Caco-2 (cell line): ENCODE measurements at regions not wholly inside any gene's neighbourhood (a gene's known extent, or its start where the extent isn't known, plus 50 kb on each side); places are given as distances from the start of the nearest gene placed in this dataset.

Experiments used
- BruUV-seq: library from RNA; stranded (reverse); fragments of 400-500 nt; replicated peaks from 2 replicates; lab custom pipeline; 2021; lab: Mats Ljungman, UMichigan
- CTCF ChIA-PET: fragments of 300-600 bp; sonication (Branson Sonifier 250); formaldehyde crosslinking; loops from one replicate; lab custom pipeline; 2022; ENCODE audit warnings: antibody characterized with exemption; lab: Charles Lee
- POLR2A ChIA-PET: fragments of 300-600 bp; sonication (Branson Sonifier 250); formaldehyde crosslinking; loops from one replicate; lab custom pipeline; 2022; ENCODE audit warnings: antibody characterized with exemption; lab: Charles Lee
- DNase-seq, 2 experiments: peaks; one replicate each; pipeline versions ENCODE4 v3.0.0 to v3.0.0-alpha.2; 2020 to 2022
- H3K27me3 ChIP-seq: replicated peaks from 2 replicates; pipeline ENCODE4 v1.6.0; 2011; ENCODE audit warnings: low read length; ENCODE audit not compliant: control insufficient read depth, insufficient read depth
- H3K36me3 ChIP-seq: 2 replicates; pipeline ENCODE4 v1.5.1; 2011; ENCODE audit warnings: low read length; ENCODE audit not compliant: control insufficient read depth, insufficient read depth
- H3K4me1 ChIP-seq: fragments of 250-450 bp; sonication (Bioruptor Pico); 2 replicates; pipeline ENCODE4 v1.5.1; 2020; ENCODE audit warnings: mild to moderate bottlenecking
- H3K4me3 ChIP-seq: 2 replicates; pipeline ENCODE4 v1.5.1; 2011; ENCODE audit warnings: low read depth, mild to moderate bottlenecking, control low read depth, low read length
- H3K9me3 ChIP-seq: fragments of 250-450 bp; sonication (Bioruptor Pico); 2 replicates; pipeline ENCODE4 v1.5.1; 2020; ENCODE audit warnings: mild to moderate bottlenecking, moderate library complexity
- H3K27ac Mint-ChIP-seq: one replicate; pipeline ENCODE4 v1.8.0; 2022; ENCODE audit warnings: mixed read lengths; ENCODE audit not compliant: unreplicated experiment
- H3K27me3 Mint-ChIP-seq: one replicate; pipeline ENCODE4 v1.8.0; 2022; ENCODE audit warnings: mixed read lengths; ENCODE audit not compliant: insufficient read depth, unreplicated experiment
- H3K36me3 Mint-ChIP-seq: one replicate; pipeline ENCODE4 v1.8.0; 2022; ENCODE audit warnings: mild to moderate bottlenecking, mixed read lengths; ENCODE audit not compliant: insufficient read depth, unreplicated experiment
- H3K4me1 Mint-ChIP-seq: one replicate; pipeline ENCODE4 v1.8.0; 2022; ENCODE audit warnings: low read depth, mixed read lengths; ENCODE audit not compliant: unreplicated experiment
- H3K4me3 Mint-ChIP-seq: one replicate; pipeline ENCODE4 v1.8.0; 2022; ENCODE audit warnings: mild to moderate bottlenecking, moderate library complexity, mixed read lengths; ENCODE audit not compliant: unreplicated experiment
- H3K9me3 Mint-ChIP-seq: one replicate; pipeline ENCODE4 v1.8.0; 2022; ENCODE audit warnings: mixed read lengths; ENCODE audit not compliant: unreplicated experiment
- intact Hi-C: fragments of 100-400 bp; cut with micrococcal nuclease; formaldehyde crosslinking; loops from one replicate; pipeline ENCODE4 v1.10.0; 2022; ENCODE audit not compliant: unreplicated experiment
- TF ChIP-seq, protein P1 (sequence below), 2 experiments: fragments of 200-600 bp in 1 of 2; IDR thresholded peaks; 1 replicate in 1 of 2; 2 replicates in 1 of 2; pipeline versions ENCODE4 v1.5.1 to v1.8.0; 2011 to 2022; ENCODE audit warnings: antibody characterized with exemption in 1 of 2, control low read depth in 1 of 2, inconsistent platforms in 1 of 2, low read depth in 1 of 2, low read length in 1 of 2, mild to moderate bottlenecking in 1 of 2, moderate library complexity in 1 of 2; ENCODE audit not compliant: insufficient read depth in 1 of 2, severe bottlenecking in 1 of 2, unreplicated experiment in 1 of 2

DNA sequence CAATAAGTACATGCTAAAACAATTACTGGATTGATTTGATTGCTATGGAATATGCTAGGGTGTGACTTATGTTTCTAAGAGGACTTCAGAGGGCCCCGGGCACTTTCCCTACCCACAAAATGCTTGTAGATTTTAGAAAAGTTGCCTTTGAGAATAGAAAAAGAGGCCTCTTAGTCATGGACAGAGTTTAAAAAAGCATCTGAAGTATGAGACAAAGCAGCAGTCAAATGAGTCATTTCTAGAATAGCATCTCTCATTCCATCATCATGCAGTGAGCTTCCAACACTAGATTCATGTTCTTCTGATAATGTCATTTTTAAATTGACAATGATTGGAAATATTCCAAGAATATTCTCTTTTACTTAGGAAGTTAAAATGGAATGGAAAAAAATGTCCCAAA, 675.1 kb upstream of the PCDH15 start:
- DNase-seq, result no peak
- Histone ChIP-seq H3K4me3 (no peak overlapping the region), H3K36me3 (no peaks in the 10 kb centered on the region), H3K4me1 (no peaks in the 10 kb centered on the region), H3K9me3 (no peaks in the 10 kb centered on the region; the same call in 1 of the 2 replicates), H3K27me3 (no peaks in the 10 kb centered on the region)
- intact Hi-C loops, result no loop called here
- no TSS peak for BruUV-seq
- CTCF ChIA-PET, result no interaction called here
- no peak overlapping the region for H3K4me3 Mint-ChIP-seq
- TF ChIP-seq, protein P1, sequence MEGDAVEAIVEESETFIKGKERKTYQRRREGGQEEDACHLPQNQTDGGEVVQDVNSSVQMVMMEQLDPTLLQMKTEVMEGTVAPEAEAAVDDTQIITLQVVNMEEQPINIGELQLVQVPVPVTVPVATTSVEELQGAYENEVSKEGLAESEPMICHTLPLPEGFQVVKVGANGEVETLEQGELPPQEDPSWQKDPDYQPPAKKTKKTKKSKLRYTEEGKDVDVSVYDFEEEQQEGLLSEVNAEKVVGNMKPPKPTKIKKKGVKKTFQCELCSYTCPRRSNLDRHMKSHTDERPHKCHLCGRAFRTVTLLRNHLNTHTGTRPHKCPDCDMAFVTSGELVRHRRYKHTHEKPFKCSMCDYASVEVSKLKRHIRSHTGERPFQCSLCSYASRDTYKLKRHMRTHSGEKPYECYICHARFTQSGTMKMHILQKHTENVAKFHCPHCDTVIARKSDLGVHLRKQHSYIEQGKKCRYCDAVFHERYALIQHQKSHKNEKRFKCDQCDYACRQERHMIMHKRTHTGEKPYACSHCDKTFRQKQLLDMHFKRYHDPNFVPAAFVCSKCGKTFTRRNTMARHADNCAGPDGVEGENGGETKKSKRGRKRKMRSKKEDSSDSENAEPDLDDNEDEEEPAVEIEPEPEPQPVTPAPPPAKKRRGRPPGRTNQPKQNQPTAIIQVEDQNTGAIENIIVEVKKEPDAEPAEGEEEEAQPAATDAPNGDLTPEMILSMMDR (IDR thresholded peaks at IDR 0.05; ENCODE audit: insufficient read depth in 1 of 2, low read depth in 1 of 2, low read length in 1 of 2, severe bottlenecking in 1 of 2, unreplicated experiment in 1 of 2), result no peak
- no peaks in the 10 kb centered on the region for H3K27me3 Mint-ChIP-seq
- no peak overlapping the region for H3K27ac Mint-ChIP-seq
- no peaks in the 10 kb centered on the region for H3K4me1 Mint-ChIP-seq
- no peaks in the 10 kb centered on the region for H3K36me3 Mint-ChIP-seq
- peaks cover 4% of the 10 kb centered on the region for H3K9me3 Mint-ChIP-seq
- POLR2A ChIA-PET, result no interaction called here

DNA sequence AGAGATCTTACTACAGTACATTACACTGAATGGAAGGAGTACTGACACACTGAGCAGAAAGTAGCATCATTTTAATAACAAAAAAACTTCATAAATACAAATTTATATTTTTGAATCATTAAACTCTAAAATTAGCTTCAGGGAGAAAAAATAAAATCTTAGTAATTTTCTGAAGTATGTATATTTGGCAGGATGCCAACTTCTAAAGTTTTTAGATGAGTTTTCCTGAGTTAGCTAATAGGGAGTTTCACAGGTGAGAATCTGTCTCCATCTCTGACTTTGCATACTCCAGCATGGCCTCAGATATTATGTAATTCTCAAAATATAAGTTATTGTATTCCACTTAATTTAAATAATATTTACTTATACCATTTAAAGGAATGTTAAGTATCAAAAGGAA, 673.2 kb upstream of the PCDH15 start:
- CTCF ChIA-PET, result no interaction called here

DNA sequence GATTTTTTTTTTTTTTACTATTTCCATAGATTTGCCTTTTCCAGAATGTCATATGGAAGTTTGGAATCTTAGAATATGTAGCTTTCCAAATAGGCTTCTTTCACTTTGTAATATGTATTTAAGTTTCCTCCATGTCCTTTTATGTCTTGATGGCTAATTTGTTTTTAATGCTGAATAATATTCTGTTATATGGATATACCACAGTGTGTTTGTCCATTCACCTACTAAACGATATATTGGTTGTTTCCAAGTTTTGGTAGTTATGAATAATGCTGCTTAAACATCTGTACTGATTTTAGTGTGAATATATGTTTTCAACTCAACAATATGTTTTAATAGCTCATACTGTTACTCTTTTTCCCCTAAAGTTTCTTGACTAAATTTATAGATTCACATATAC, 669.8 kb upstream of the PCDH15 start:
- ChIA-PET CTCF (no interaction called here), POLR2A (no interaction called here)
- DNase-seq, result no peak
- no peaks in the 10 kb centered on the region for H3K9me3 Mint-ChIP-seq
- Histone ChIP-seq H3K4me3 (no peak overlapping the region), H3K9me3 (no peaks in the 10 kb centered on the region), H3K4me1 (no peaks in the 10 kb centered on the region), H3K36me3 (no peaks in the 10 kb centered on the region), H3K27me3 (no peaks in the 10 kb centered on the region)
- no peaks in the 10 kb centered on the region for H3K4me1 Mint-ChIP-seq
- no peak overlapping the region for H3K4me3 Mint-ChIP-seq
- no peaks in the 10 kb centered on the region for H3K27me3 Mint-ChIP-seq
- TF ChIP-seq, protein P1 (IDR thresholded peaks at IDR 0.05; ENCODE audit: insufficient read depth in 1 of 2, low read depth in 1 of 2, low read length in 1 of 2, severe bottlenecking in 1 of 2, unreplicated experiment in 1 of 2), result no peak
- H3K27ac Mint-ChIP-seq, result no peak overlapping the region
- intact Hi-C loops, result no loop called here
- no peaks in the 10 kb centered on the region for H3K36me3 Mint-ChIP-seq
- no TSS peak for BruUV-seq

More for the DNA sequence above, 673.2 kb upstream of the PCDH15 start:
- TF ChIP-seq, protein P1 (IDR thresholded peaks at IDR 0.05; ENCODE audit: insufficient read depth in 1 of 2, low read depth in 1 of 2, low read length in 1 of 2, severe bottlenecking in 1 of 2, unreplicated experiment in 1 of 2), result no peak
- H3K27me3 ChIP-seq, result no peaks in the 10 kb centered on the region
- H3K27me3 Mint-ChIP-seq, result no peaks in the 10 kb centered on the region
- DNase-seq, result no peak
- no peaks in the 10 kb centered on the region for H3K9me3 Mint-ChIP-seq
- H3K36me3 ChIP-seq, result no peaks in the 10 kb centered on the region
- POLR2A ChIA-PET, result no interaction called here
- H3K4me3 Mint-ChIP-seq, result no peak overlapping the region
- no peaks in the 10 kb centered on the region for H3K4me1 ChIP-seq
- BruUV-seq, result no TSS peak
- no peak overlapping the region for H3K27ac Mint-ChIP-seq
- intact Hi-C loops, result no loop called here
- no peaks in the 10 kb centered on the region for H3K36me3 Mint-ChIP-seq
- no peaks in the 10 kb centered on the region for H3K9me3 ChIP-seq
- no peak overlapping the region for H3K4me3 ChIP-seq
- H3K4me1 Mint-ChIP-seq, result no peaks in the 10 kb centered on the region
